ENCODE measurements at regions not wholly inside any gene's neighbourhood (a gene's known extent, or its start where the extent isn't known, plus 50 kb on each side); places are given as distances from the start of the nearest gene placed in this dataset.
"Not testable (repeated sequence)": the region's sequence is repeated elsewhere in the genome, so short reads cannot be mapped to it uniquely, and the experiment has no call there.

- H2AFZ ChIP-seq (ENCODE audit: low read length); BruUV-seq (replicated peaks); H3F3A ChIP-seq (ENCODE audit: low read length, unreplicated experiment); H3K9ac ChIP-seq (ENCODE audit: low read length); H3K27me3 ChIP-seq (ENCODE audit: low read length); H3K79me2 ChIP-seq (ENCODE audit: low read length); H3K9me2 ChIP-seq (replicated peaks; ENCODE audit: low read length); H3K4me2 ChIP-seq (ENCODE audit: low read length); intact Hi-C loops (cut with micrococcal nuclease); ATAC-seq; DNase-seq; H4K20me1 ChIP-seq (ENCODE audit: low read length); H3K4me3 ChIP-seq (ENCODE audit: low read length); H3K9me3 ChIP-seq (ENCODE audit: low read length); H3K36me3 ChIP-seq (ENCODE audit: low read depth, low read length); H3K4me1 ChIP-seq (ENCODE audit: insufficient read depth, low read length); H3K27ac ChIP-seq (ENCODE audit: low read length); POLR2A ChIA-PET (ENCODE audit: unreplicated experiment): not testable (repeated sequence)
- CTCF ChIA-PET = interaction anchor here (1.2 kb wide), 1 partner anchor 50 kb away, joined by 3 read pairs; no protein-coding TSS in a partner anchor
These were observed 85.1 kb upstream of the MAP4 start for GRCh38 chr3:48101301-48101650.

- ChIA-PET POLR2A (ENCODE audit: unreplicated experiment) (no interaction called here), CTCF (no interaction called here)
- Histone ChIP-seq H3K27ac (ENCODE audit: low read length) (no peak overlapping the region), H3K79me2 (ENCODE audit: low read length) (peaks cover 14% of the 10 kb centered on the region), H4K20me1 (ENCODE audit: low read length) (no peaks in the 10 kb centered on the region), H3K9me2 (replicated peaks; ENCODE audit: low read length) (no peaks in the 10 kb centered on the region), H3K9me3 (ENCODE audit: low read length) (no peaks in the 10 kb centered on the region), H3K4me2 (ENCODE audit: low read length) (no peak overlapping the region), H3K4me3 (ENCODE audit: low read length) (no peak overlapping the region), H3K4me1 (ENCODE audit: insufficient read depth, low read length) (peaks cover 11% of the 10 kb centered on the region), H3K36me3 (ENCODE audit: low read depth, low read length) (no peaks in the 10 kb centered on the region), H3K27me3 (ENCODE audit: low read length) (no peaks in the 10 kb centered on the region), H2AFZ (ENCODE audit: low read length) (no peak overlapping the region), H3F3A (ENCODE audit: low read length, unreplicated experiment) (peaks cover 6% of the 10 kb centered on the region), H3K9ac (ENCODE audit: low read length) (no peak overlapping the region)
- no TSS peak for BruUV-seq (replicated peaks)
- ATAC-seq (no peak), DNase-seq (no peak)
- intact Hi-C loops (cut with micrococcal nuclease) = no loop called here
- TF ChIP-seq EZH2 (IDR thresholded peaks at IDR 0.05; ENCODE audit: low read length, unreplicated experiment) (no peak), EZH2phosphoT487 (IDR thresholded peaks at IDR 0.05; ENCODE audit: borderline replicate concordance, low read length) (no peak), CTCF (conservative IDR thresholded peaks at IDR 0.05; ENCODE audit: low read depth, low read length) (no peak)
These were observed 76.1 kb upstream of the MAP4 start for GRCh38 chr3:48092270-48092669.

- H2AFZ ChIP-seq (ENCODE audit: low read length) = no peak overlapping the region
- H3K9ac ChIP-seq (ENCODE audit: low read length) = no peak overlapping the region
- peak overlapping the region; percentile 83 for H3K4me2 ChIP-seq (ENCODE audit: low read length)
These were observed 74.1 kb upstream of the MAP4 start for GRCh38 chr3:48090166-48090939.

More at GRCh38 chr3:48090166-48090939, 74.1 kb upstream of the MAP4 start:
- CTCF ChIA-PET = interaction anchor here (3.9 kb wide), 1 partner anchor 61 kb away, joined by 27 read pairs; no protein-coding TSS in a partner anchor
- POLR2A ChIA-PET (ENCODE audit: unreplicated experiment) = interaction anchor here (1.1 kb wide), 1 partner anchor 61 kb away, joined by 5 read pairs; no protein-coding TSS in a partner anchor
- no peaks in the 10 kb centered on the region for H3K36me3 ChIP-seq (ENCODE audit: low read depth, low read length)
- peaks cover 33% of the 10 kb centered on the region for H3K79me2 ChIP-seq (ENCODE audit: low read length)
- H3K27me3 ChIP-seq (ENCODE audit: low read length) = no peaks in the 10 kb centered on the region
- intact Hi-C loops (cut with micrococcal nuclease) = no loop called here
- TF ChIP-seq CTCF (conservative IDR thresholded peaks at IDR 0.05; ENCODE audit: low read depth, low read length) (no peak), EZH2 (IDR thresholded peaks at IDR 0.05; ENCODE audit: low read length, unreplicated experiment) (no peak), EZH2phosphoT487 (IDR thresholded peaks at IDR 0.05; ENCODE audit: borderline replicate concordance, low read length) (no peak)
- no peaks in the 10 kb centered on the region for H3K9me3 ChIP-seq (ENCODE audit: low read length)
- H3K9me2 ChIP-seq (replicated peaks; ENCODE audit: low read length) = no peaks in the 10 kb centered on the region
- H4K20me1 ChIP-seq (ENCODE audit: low read length) = no peaks in the 10 kb centered on the region
- no peak overlapping the region for H3K27ac ChIP-seq (ENCODE audit: low read length)
- ATAC-seq (no peak), DNase-seq (peak; percentile 31)
- no TSS peak for BruUV-seq (replicated peaks)
- peaks cover 28% of the 10 kb centered on the region for H3K4me1 ChIP-seq (ENCODE audit: insufficient read depth, low read length)
- H3F3A ChIP-seq (ENCODE audit: low read length, unreplicated experiment) = peaks cover 11% of the 10 kb centered on the region
- H3K4me3 ChIP-seq (ENCODE audit: low read length) = peak overlapping the region; percentile 84; the same call in 1 of the 2 replicates

All from PC-3 (cell line).